ENCODE measurements at regions not wholly inside any gene's neighbourhood (a gene's known extent, or its start where the extent isn't known, plus 50 kb on each side); places are given as distances from the start of the nearest gene placed in this dataset.
"Not testable (repeated sequence)": the region's sequence is repeated elsewhere in the genome, so short reads cannot be mapped to it uniquely, and the experiment has no call there.

DNA sequence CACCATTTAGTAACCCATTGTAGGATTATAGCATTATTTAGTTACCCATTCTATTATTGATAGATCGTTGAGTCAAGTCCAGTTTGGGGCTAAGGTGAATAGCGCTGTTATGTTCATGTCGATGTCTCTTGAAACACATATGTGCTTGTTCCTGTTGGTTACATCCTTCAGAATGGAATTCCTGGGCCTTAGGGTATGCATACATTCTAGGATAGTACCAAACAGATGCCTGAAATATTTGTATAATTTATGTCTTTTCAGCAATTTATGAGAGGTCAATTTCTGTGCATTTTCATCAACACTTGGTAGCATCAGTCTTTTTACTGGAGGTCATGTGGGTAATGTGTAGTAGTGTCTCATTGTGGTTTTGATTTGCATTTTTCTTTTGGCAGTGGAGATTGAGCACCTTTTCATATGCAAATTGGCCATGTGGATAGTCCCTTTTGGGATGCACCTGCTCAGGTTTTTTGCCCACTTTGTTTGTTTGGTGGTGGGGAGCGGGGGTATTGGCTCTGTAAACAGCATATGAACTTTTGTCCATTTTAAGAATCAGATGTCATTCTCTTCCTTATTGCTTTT is 104.2 kb downstream of the CDRT15L2 start:
- not testable (repeated sequence) for DNase-seq

DNA sequence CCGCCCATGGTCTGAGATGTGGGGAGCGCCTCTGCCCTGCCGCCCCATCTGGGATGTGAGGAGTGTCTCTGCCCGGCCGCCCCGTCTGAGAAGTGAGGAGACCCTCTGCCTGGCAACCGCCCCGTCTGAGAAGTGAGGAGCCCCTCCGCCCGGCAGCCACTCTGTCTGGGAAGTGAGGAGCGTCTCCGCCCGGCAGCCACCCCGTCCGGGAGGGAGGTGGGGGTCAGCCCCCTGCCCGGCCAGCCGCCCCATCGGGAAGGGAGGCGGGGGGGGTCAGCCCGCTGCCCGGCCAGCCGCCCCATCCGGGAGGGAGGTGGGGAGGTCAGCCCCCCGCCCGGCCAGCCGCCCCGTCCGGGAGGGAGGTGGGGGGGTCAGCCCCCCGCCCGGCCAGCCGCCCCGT is 105.5 kb downstream of the CDRT15L2 start:
- not testable (repeated sequence) for DNase-seq

DNA sequence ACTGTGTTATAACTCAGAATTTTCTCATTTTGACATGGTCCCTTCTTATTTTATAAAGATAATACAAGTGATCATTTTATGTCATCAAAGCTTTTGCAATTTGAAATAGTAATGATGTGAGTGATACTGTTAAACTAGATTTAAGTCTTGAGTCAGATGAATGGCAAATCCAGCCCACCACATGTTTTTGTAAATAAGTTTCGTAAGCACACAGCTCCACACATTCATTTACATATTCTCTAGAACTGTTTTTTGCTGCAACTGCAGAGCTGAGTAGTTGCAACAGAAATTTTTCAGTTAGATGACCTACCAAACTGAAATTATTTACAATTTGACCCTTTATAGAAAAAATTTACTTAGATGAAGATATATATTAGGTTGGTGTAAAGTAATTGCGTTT is 108.1 kb downstream of the CDRT15L2 start:
- DNase-seq, result not testable (repeated sequence)

DNA sequence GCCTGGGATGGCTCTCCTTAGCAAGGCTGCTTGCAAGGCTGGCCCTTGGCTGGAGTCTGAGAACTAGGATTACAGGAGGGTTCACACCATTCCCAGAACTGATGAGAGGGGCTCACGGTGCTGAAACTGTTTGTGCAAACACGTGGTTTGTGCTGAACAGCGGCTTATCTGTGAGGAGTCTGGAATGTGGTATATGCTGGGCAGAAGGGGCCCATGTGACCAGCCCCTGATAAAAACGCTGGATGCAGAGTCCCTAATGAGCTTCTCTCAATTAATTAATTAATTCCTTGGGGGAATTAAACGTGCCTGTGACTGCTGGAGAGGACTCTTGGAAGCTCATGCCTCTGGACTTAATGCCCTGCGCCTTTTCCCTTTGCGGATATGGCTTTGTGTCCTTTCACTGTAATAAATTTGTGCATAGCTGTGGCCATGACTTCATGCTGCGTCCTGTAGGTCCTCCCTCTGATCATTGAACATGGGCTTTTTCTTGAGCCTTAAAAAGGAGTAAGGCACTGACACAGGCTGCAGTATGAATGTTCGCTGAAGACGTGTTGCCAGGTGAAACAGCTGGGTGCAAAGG is 109.7 kb downstream of the CDRT15L2 start:
- not testable (repeated sequence) for DNase-seq

DNA sequence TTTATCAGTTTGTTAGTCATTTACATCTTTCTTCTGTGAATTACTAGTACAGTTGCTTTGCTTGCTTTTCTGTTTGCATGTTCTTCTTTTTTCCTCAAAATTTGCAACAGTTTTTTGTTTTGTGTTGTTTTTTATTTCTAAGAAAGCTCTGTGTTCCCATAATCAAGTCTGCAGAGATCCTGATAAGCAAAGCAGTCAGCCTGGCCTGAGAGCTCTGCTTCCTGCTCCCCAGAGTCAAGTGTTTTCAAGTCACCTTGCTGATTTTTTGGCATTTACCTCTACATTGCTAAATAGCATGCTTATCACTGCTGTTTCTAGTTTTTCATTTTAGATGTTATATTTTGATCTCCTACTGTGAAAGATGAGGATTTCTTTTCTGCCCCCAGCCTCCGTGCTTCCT is 113.2 kb downstream of the CDRT15L2 start:
- DNase-seq, result not testable (repeated sequence)

DNA sequence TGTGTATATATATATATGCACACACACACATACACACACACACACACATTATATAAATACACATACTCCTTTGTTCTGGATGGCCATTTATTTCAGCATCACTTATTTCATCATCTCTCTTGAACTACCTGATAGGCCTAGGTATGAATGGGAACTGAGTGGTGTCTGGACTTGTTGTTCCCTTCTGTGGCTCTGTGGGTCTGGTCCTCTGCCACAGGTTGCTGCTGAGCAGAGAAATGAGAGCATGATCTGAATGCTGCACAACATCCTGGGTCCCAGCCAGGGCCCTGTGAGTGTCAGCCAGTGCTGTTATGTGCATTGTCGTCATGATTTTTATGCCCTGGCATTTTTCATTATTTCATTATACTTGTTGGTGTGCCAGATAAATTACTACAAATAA is 116.3 kb downstream of the CDRT15L2 start:
- not testable (repeated sequence) for DNase-seq

DNA sequence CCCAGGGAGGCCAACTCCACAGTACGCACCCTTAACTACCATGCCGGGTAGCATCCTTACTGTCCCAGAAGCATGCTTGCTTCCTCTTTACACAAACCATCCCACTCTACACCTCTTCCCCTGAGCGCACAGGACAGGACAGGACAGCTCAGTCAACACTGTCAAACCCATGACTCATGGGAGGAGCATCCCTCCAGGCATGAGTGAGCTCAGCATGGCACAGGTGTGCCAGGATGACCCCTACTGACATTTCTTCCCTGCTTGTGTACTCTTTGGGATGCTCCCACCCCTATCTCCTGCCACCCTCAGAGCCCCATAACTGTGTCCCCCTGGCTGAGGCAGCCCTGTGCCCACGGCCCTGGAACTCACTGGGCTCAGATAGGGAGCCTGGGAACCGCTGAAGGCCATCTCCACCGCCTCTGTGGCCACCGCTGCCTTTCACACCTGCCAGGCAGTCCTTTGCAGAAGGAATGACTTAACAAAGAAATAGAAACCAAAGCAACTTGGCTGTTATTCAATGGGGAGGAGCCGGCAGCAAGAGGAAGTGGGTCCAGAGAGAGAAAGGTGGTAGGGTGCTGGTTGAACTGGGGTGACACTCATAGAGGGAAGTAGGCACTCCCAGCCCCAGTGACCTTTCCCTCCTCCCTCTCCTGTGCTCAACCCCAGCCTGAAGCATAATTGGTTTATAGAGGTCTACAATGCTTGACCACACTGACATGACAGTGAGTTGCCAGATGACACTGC is 119.1 kb downstream of the CDRT15L2 start:
- DNase-seq, result peak; percentile 48

DNA sequence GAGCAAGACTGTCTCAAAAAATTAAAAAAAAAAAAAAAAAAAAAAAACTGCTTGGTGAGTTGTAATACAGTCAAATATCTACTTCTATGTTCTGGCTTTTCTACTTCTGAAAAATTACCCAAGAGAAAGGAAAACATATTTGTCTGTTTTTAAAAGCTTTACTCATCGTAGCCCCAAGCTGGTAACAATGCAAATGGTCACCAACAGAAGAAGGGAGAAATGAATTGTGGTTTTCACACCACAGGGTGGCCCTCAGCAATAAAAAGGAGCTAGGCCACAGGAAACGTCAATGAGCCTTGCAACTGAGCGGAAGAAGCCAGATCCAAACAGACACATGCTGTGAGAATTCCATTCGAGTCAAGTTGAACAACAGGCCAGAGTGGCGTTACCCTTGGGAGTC is 121.0 kb downstream of the CDRT15L2 start:
- DNase-seq, result not testable (repeated sequence)

DNA sequence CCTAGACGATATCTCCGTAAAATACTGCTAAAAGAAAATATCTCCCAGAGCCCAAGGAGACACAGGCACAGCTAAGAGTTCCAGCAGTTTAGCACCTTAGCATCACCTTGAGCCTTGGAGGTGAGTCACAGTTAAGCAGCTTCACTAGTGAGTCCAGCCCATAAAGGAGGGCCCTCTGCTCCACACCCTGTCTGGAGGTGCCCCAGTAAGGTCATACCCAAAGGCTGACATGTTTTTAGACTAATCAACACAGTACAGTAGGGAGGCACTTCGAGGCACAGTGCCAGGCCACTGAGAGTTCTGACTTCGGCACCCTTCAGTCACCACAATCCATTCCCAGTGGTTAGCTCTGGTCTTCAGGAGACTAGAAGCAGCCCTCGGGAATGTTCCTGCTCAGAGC is 121.8 kb downstream of the CDRT15L2 start:
- DNase-seq, result not testable (repeated sequence)

DNA sequence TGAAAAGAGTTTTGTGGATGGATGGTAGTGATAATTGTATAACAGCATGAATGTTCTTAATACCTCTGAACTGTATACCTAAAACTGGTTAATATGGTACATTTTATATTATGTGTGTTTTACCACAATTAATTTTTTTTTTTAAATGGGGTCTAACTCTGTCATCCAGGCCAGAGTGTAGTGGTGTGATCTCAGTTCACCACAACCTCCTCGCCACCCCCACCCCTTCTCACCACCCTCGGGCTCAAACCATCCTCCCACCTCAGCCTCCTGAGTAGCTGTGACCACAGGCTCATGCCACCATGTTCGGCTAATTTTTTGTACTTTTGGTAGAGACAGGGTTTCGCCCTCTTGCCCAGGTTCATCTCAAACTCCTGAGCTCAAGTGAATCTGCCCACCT is 123.2 kb downstream of the CDRT15L2 start:
- DNase-seq, result no peak

DNA sequence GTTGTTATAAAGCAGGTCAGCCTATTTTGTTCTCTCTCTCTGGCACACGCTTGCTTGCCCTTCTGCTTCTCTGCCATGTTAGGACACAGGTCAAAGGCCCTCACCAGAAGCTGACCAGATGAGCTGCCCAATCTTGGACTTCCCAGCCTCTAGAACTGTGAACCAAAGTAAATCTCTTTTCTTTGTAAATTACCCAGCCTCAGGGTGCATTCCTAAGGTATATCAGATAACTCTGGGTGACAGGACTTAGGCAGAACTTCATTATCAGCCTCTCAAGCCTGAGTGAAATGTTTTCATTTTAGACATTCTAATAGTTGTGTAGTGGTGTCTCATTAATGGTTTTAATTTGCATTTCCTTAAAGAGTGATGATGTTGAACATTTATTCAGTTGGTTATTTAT is 124.3 kb downstream of the CDRT15L2 start:
- no peak for DNase-seq

DNA sequence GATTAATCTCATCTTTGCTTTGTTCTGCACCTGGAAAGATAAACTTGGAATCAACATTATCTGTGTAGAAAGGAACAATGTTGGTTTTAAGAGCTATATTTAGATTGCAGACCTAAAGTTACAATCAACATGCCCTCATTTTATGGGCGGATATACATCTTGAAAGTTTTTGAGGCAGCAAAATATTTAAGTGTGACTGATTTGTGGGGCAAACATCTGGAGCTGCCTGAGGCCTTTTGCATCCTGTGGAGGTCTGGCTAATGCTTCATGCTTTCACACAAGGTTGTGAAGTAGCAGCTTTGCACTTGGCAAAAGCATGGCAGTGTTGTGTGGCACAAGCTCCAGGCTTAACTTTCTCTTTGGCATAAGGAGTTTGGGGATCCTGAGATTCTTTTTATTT is 125.7 kb downstream of the CDRT15L2 start:
- DNase-seq, result not testable (repeated sequence)

DNA sequence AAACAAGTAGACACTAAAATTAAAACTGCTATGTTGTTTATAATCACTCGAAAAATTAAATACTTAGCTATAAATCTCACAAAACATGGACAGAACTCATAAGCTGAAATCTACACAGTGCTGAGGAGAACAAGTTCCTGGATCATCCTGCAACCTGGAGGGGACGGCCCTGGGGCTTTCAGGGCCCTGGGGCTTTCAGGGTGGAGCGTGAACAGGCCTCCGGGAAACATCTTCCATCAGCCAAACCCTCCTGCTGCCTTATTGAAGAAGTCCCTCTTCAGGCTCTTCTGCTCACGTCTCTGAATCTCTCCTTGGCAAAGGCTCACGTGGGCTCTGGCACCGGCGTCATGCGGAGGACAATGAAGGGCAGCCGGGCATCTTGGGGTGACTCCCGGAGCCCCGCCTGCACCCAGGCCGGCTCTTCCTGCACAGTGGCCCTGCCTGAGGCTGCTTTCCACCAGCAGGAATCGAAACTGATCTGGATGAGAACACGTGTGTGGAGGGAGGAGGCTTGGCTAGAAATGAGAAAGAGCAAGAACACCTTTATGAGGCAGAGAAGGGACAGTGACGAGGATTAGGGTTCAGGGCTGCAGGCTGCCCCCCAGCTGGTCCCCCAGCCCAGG is 127.3 kb downstream of the CDRT15L2 start:
- DNase-seq, result no peak

DNA sequence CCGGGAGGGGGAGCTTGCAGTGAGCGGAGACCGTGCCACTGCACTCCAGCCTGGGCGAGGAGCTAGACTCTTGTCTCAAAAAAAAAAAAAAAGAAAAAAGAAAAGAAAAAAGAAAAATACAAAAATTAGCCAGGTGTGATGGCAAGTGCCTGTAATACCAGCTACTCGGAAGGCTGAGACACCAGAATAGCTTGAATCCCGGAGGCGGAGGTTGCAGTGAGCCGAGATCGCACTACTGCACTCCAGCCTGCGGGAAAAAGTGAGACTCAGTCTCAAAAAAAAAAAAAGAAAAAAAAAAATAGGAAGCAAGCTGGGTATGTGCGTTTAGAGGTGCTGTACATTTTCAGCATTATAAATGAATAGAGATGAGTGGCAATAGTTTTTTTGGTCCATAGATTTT is 129.3 kb downstream of the CDRT15L2 start:
- not testable (repeated sequence) for DNase-seq

DNA sequence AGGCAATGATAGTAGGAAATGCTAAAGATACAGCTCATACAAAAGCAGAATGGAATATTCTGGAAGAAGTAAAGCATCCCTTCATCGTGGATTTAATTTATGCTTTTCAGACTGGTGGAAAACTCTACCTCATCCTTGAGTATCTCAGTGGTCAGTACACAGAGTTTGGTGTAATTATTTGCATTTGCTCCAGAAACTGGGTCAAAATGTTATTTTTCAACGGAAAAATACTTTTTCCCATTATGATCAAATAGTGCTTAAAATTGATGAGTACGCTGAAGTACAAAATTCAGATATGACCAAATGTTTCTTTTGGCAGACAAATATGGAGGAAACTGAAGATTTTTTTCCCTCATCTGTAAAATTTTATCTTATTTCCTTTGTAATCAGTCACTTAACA is 137.0 kb downstream of the CDRT15L2 start:
- DNase-seq, result not testable (repeated sequence)

DNA sequence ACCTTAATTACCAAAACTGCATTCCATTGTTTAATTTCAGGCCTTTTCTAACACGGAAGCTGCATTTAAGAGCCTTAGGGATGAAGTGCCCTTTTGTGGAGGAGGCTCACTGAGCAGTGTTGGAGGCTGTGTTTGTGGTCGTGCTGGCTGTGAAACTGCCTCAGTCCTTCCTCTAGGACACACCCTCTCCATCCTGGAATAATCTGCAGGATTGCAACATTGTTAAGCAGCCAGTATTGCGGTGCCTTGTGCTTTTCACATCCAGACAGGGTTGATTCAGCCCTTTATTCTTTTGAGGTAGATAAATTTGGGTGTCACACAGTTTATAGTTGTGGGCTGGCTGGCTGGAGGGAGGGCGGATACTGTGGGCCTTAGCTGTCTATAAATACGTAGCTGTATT is 141.6 kb downstream of the CDRT15L2 start:
- DNase-seq, result no peak

DNA sequence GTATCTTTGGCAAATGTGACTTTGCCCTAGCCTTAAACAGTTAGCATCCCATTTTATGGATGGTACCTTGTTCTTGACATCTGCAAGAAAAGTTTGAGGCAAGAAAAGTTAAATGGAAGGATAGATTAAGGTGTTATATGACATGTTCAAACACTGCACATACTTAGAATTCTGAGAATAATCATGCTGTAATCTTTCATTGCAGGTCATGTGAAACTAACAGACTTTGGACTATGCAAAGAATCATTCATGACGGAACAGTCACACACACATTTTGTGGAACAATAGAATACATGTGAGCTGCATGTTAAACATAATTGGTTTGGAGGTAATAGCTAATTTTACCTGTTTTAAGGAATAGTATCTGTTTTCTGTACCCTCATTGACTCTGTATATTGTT is 144.9 kb downstream of the CDRT15L2 start:
- not testable (repeated sequence) for DNase-seq

DNA sequence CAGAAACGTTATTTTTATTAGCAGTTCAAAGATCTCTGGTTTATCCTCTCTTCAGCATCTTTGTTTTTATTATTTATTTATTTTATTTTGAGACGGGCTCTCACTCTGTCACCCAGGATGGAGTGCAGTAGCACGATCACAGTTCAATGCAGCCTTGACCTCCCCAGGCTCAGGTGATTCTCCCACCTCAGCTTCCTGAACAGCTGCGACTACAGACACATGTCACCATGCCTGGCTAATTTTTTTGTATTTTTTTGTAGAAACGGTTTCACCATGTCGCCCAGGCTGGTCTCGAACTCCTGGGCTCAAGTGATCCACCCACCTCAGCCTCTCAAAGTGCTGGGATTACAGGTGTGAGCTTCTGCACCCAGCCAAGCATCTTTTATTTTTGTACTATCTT is 147.7 kb downstream of the CDRT15L2 start:
- DNase-seq, result not testable (repeated sequence)

DNA sequence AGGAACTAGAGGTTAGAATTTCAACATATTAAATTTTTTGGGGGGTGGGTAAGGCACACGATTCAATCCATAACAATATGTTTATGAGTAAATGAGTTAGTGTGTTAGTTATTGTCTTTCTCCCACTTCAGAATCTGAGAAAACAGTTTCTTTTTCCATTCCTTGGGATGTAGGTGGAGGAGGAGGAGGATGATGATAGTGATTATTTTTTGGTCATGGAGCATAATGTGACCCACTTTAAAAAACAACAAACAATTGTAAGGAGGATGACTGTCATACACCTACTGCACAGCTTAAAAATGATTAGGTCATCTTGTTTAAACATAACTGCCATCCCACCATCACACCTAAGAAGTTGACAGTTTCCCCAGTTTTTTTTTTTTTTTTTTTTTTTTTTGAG is 148.7 kb downstream of the CDRT15L2 start:
- no peak for DNase-seq

DNA sequence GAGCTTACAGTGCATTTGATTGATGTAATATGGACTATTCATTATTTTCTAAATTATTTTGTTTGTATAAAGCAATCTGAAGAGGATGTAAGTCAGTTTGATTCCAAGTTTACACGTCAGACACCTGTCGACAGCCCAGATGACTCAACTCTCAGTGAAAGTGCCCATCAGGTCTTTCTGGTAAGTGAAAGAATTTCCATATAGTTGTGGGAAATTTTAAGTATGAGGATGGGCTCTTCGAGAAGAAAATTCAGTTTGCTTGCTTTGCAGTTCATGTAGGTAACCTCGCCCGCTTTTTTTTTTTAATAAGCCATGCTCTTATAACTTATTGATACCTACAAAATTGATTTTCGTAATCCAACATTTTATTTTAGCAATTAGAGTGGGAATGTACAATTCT is 151.6 kb downstream of the CDRT15L2 start:
- not testable (repeated sequence) for DNase-seq

DNA sequence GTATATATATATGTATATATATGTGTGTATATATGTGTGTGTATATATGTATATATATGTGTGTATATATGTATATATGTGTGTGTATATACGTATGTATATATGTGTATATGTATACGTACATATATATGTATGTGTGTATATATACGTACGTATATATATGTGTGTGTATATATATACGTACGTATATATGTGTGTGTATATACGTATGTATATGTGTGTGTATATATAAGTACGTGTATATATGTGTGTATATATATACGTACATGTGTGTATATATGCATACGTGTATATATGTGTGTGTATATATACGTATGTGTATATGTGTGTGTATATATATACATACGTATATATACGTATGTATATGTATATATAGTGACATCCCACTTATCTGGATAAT is 154.4 kb downstream of the CDRT15L2 start:
- DNase-seq, result no peak

DNA sequence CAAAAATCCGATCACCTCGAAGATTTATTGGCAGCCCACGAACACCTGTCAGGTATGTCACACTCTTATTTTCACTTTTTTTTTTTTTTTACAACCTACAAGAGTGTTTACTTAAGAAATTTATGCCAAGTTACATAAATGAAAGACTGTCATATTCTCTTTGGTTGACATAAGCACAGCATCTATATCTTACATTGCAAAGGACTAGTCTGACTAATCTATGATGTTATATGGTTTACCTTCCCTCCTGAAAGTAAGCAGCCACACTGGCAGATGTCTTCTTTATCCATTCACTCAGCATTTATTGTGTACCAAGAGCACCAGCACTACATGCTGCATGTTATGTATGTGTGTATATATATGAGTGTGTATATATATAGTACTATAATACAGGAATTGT is 156.3 kb downstream of the CDRT15L2 start:
- no peak for DNase-seq

DNA sequence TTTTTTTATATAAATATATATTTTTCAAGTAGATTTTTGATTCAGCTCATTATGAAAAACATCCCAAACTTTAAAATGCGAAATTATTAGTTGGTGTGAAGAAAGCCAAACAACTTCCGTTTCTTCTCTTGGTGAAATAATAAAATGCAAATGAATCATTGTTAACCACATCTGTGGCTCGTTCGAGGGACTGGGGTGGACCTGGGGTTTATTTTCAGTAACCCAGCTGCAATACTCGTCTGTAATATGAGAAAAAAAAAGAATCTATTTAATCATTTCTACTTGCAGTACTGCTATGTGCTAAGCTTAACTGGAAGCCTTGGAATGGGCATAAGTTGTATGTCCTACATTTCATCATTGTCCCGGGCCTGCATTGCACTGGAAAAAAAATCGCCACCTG is 158.1 kb downstream of the CDRT15L2 start:
- not testable (repeated sequence) for DNase-seq

DNA sequence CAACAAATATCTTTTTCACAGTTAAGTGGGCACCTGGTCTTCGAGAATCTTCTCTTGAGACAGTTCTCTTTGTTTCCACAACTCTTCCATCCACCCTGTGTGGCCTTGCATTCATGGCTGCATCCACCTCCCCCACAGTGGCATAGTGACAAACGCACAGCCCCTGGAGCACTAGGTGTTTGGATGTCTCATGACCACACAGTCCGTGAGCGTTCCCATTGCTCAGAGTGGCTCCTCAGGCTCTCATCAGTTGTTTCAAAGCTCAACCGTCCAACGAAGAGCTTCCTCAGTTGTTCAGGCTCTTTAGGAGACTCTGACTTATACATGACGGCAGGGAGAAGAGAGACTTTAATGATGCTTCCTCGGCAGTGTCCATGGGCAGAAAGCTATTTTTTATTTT is 191.6 kb downstream of the CDRT15L2 start:
- no peak for DNase-seq

Data from inflammatory macrophage treated with lipopolysaccharide for 4 hours (primary cell).